ENCODE measurements at regions not wholly inside any gene's neighbourhood (a gene's known extent, or its start where the extent isn't known, plus 50 kb on each side); places are given as distances from the start of the nearest gene placed in this dataset.
"Not testable (repeated sequence)": the region's sequence is repeated elsewhere in the genome, so short reads cannot be mapped to it uniquely, and the experiment has no call there.

- Histone ChIP-seq H3K9me3 (no peaks in the 10 kb centered on the region), H3K4me3 (no peak overlapping the region), H3K27ac (no peak overlapping the region), H3K36me3 (no peaks in the 10 kb centered on the region), H3K27me3 (no peaks in the 10 kb centered on the region), H3K4me1 (no peaks in the 10 kb centered on the region)
- no peak for DNase-seq (ENCODE audit: low spot score in 2 of 2)
- intact Hi-C loops (cut with DNase I; ENCODE audit: low total_unique reads) = loop anchor here (10.0 kb wide), 1 partner anchor 1440 kb away; no protein-coding TSS in a partner anchor
- no peak for TF ChIP-seq POLR2A (IDR thresholded peaks at IDR 0.05)
- TF ChIP-seq, protein P1, sequence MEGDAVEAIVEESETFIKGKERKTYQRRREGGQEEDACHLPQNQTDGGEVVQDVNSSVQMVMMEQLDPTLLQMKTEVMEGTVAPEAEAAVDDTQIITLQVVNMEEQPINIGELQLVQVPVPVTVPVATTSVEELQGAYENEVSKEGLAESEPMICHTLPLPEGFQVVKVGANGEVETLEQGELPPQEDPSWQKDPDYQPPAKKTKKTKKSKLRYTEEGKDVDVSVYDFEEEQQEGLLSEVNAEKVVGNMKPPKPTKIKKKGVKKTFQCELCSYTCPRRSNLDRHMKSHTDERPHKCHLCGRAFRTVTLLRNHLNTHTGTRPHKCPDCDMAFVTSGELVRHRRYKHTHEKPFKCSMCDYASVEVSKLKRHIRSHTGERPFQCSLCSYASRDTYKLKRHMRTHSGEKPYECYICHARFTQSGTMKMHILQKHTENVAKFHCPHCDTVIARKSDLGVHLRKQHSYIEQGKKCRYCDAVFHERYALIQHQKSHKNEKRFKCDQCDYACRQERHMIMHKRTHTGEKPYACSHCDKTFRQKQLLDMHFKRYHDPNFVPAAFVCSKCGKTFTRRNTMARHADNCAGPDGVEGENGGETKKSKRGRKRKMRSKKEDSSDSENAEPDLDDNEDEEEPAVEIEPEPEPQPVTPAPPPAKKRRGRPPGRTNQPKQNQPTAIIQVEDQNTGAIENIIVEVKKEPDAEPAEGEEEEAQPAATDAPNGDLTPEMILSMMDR (IDR thresholded peaks at IDR 0.05) = no peak
- TF ChIP-seq POLR2AphosphoS5 (IDR thresholded peaks at IDR 0.05) = no peak
These were observed 77.8 kb downstream of the LHX9 start for GRCh38 chr1:197994907-197995407.

- Histone ChIP-seq H3K36me3 (no peaks in the 10 kb centered on the region), H3K27me3 (no peaks in the 10 kb centered on the region), H3K4me3 (no peak overlapping the region), H3K9me3 (no peaks in the 10 kb centered on the region), H3K4me1 (no peaks in the 10 kb centered on the region), H3K27ac (no peak overlapping the region)
- intact Hi-C loops (cut with DNase I; ENCODE audit: low total_unique reads) = loop anchor here (10.0 kb wide), 1 partner anchor 1441 kb away; no protein-coding TSS in a partner anchor
- TF ChIP-seq POLR2A (IDR thresholded peaks at IDR 0.05) = no peak
- TF ChIP-seq POLR2AphosphoS5 (IDR thresholded peaks at IDR 0.05) = no peak
- TF ChIP-seq, protein P1 (IDR thresholded peaks at IDR 0.05) = no peak
- DNase-seq (ENCODE audit: low spot score in 2 of 2) = no peak
These were observed 78.5 kb downstream of the LHX9 start for GRCh38 chr1:197995408-197996258.

DNA sequence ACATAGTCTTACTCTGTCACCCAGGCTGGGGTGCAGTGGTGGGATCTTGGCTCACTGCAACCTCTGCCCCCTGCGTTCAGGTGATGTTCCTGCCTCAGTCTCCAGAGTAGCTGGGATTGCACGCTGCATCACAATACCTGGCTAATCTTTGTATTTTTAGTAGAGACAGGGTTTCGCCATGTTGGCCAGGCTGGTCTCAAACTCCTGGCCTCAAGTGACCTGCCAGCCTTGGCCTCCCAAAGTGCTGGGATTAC lies 79.0 kb downstream of the LHX9 start:
- not testable (repeated sequence) for H3K27ac ChIP-seq

GRCh38 chr1:197998110-197998509 lies 80.9 kb downstream of the LHX9 start:
- TF ChIP-seq, protein P1 (IDR thresholded peaks at IDR 0.05) = no peak
- TF ChIP-seq POLR2AphosphoS5 (IDR thresholded peaks at IDR 0.05) (no peak), POLR2A (IDR thresholded peaks at IDR 0.05) (no peak)
- Histone ChIP-seq H3K27ac (no peak overlapping the region), H3K36me3 (no peaks in the 10 kb centered on the region), H3K4me1 (no peaks in the 10 kb centered on the region), H3K4me3 (no peak overlapping the region), H3K27me3 (no peaks in the 10 kb centered on the region), H3K9me3 (no peaks in the 10 kb centered on the region)
- DNase-seq (ENCODE audit: low spot score in 2 of 2) = no peak
- intact Hi-C loops (cut with DNase I; ENCODE audit: low total_unique reads) = loop anchor here (10.0 kb wide), 1 partner anchor 1443 kb away; no protein-coding TSS in a partner anchor

More for the DNA sequence above, 79.0 kb downstream of the LHX9 start:
- H3K9me3 ChIP-seq; DNase-seq (ENCODE audit: low spot score in 2 of 2); H3K36me3 ChIP-seq; H3K4me3 ChIP-seq; H3K4me1 ChIP-seq; H3K27me3 ChIP-seq: not testable (repeated sequence)
- intact Hi-C loops (cut with DNase I; ENCODE audit: low total_unique reads) = loop anchor here (10.0 kb wide), 1 partner anchor 1441 kb away; no protein-coding TSS in a partner anchor

DNA sequence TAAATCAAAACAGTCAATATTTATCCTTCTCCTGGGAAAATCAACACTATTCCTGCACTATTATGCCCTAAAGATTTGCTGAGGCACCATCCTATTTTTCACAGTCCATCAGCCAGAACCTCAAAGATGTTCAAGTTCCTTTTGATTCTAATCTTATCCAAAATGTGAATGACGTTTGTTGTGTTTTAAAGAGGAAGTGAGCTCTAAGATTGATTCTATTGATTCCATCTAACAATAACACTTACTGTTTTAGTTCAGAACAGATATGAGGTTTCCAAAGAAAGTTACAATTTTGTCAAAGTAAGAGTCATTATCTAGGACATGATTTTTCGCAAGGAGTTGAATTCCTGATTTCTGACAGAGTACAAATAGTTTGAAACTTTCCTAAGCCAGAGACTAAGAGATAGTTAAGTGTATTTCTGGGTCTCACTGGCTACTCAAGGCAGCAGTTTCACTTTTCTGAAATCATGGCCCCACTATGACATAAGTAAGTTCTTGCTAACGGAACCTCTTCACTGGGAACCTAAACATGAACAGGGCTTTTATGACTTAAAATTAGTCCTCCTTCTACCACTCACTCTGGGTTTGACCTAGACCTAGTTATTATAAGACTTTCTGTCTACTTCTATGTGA lies 84.7 kb downstream of the LHX9 start:
- TF ChIP-seq POLR2AphosphoS5 (IDR thresholded peaks at IDR 0.05) (no peak), POLR2A (IDR thresholded peaks at IDR 0.05) (no peak)
- TF ChIP-seq, protein P1 (IDR thresholded peaks at IDR 0.05) = no peak
- no peaks in the 10 kb centered on the region for H3K9me3 ChIP-seq
- H3K36me3 ChIP-seq = no peaks in the 10 kb centered on the region
- no peaks in the 10 kb centered on the region for H3K27me3 ChIP-seq
- H3K4me1 ChIP-seq = no peaks in the 10 kb centered on the region
- H3K27ac ChIP-seq = no peak overlapping the region
- intact Hi-C loops (cut with DNase I; ENCODE audit: low total_unique reads) = no loop called here
- no peak overlapping the region for H3K4me3 ChIP-seq
- DNase-seq (ENCODE audit: low spot score in 2 of 2) = no peak

Data from breast epithelium (tissue), 4 donors.